ENCODE measurements at regions not wholly inside any gene's neighbourhood (a gene's known extent, or its start where the extent isn't known, plus 50 kb on each side); places are given as distances from the start of the nearest gene placed in this dataset.

- DNase-seq (no peak), ATAC-seq (no peak)
- Mint-ChIP-seq H3K27me3 (peaks cover 13% of the 10 kb centered on the region), H3K36me3 (ENCODE audit: low read depth) (peaks cover 4% of the 10 kb centered on the region), H3K27ac (no peak overlapping the region), H3K4me1 (no peaks in the 10 kb centered on the region), H3K4me3 (no peak overlapping the region)
- H3K9me3 ChIP-seq (ENCODE audit: control insufficient read depth, low read length, poor library complexity, severe bottlenecking): no peaks in the 10 kb centered on the region
Observed at GRCh38 chr10:44083719-44084400, 301.0 kb downstream of the CXCL12 start.

DNA sequence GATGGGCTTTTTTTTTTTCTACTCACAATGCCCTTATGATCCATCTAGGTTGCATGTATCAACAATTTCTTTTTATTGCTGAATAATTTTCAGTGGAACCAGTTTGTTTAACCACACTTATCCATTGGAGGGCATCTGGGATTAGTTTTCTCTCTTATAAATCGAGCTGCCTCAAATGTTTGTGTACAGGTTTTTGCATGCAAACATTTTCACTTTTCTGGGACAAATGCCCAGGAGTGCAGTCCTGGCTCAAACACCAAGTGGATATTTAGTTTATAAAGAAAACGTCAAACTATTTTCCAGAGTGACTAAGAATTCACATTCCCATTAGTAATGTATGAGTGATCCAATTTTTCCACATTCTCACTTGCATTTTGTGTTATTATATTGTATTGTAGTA is 313.4 kb downstream of the CXCL12 start:
- H3K9me3 ChIP-seq (ENCODE audit: control insufficient read depth, low read length, poor library complexity, severe bottlenecking): no peaks in the 10 kb centered on the region
- Mint-ChIP-seq H3K4me3 (no peak overlapping the region), H3K36me3 (ENCODE audit: low read depth) (no peaks in the 10 kb centered on the region), H3K4me1 (peaks cover 6% of the 10 kb centered on the region), H3K27ac (no peak overlapping the region), H3K27me3 (peaks cover 10% of the 10 kb centered on the region)
- DNase-seq (no peak), ATAC-seq (no peak)

GRCh38 chr10:44070282-44070681 is 314.6 kb downstream of the CXCL12 start:
- Mint-ChIP-seq H3K4me1 (peaks cover 6% of the 10 kb centered on the region), H3K36me3 (ENCODE audit: low read depth) (no peaks in the 10 kb centered on the region), H3K27me3 (peaks cover 10% of the 10 kb centered on the region), H3K4me3 (no peak overlapping the region), H3K27ac (no peak overlapping the region)
- no peaks in the 10 kb centered on the region for H3K9me3 ChIP-seq (ENCODE audit: control insufficient read depth, low read length, poor library complexity, severe bottlenecking)
- DNase-seq (no peak), ATAC-seq (no peak)

DNA sequence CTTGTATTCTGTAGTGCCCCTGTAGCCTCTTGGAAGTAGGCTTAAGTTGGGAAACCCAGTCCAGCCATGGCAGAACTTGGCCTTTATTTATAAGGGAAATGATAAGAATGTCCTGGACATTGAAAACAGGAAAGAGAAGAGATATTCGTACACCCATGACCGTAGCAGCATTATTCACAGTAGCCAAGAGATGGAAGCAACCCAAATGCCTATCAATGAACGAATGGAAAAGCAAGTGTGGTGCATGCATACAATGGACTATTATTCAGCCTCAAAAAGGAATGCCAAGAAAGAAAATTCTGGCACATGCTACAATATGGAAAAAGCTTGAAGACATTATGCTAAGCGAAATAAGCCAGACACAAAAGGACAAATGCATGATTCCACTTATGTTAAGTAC is 315.3 kb downstream of the CXCL12 start:
- no peaks in the 10 kb centered on the region for H3K36me3 Mint-ChIP-seq (ENCODE audit: low read depth)
- no peaks in the 10 kb centered on the region for H3K9me3 ChIP-seq (ENCODE audit: control insufficient read depth, low read length, poor library complexity, severe bottlenecking)
- DNase-seq (no peak), ATAC-seq (no peak)
- H3K27me3 Mint-ChIP-seq: peaks cover 10% of the 10 kb centered on the region
- no peak overlapping the region for H3K27ac Mint-ChIP-seq
- peaks cover 6% of the 10 kb centered on the region for H3K4me1 Mint-ChIP-seq
- H3K4me3 Mint-ChIP-seq: no peak overlapping the region

GRCh38 chr10:44068716-44069482 is 316.0 kb downstream of the CXCL12 start:
- no peak overlapping the region for H3K4me3 Mint-ChIP-seq
- ATAC-seq (no peak), DNase-seq (no peak)
- H3K27ac Mint-ChIP-seq: no peak overlapping the region
- H3K27me3 Mint-ChIP-seq: peaks cover 10% of the 10 kb centered on the region
- H3K9me3 ChIP-seq (ENCODE audit: control insufficient read depth, low read length, poor library complexity, severe bottlenecking): no peaks in the 10 kb centered on the region
- H3K36me3 Mint-ChIP-seq (ENCODE audit: low read depth): no peaks in the 10 kb centered on the region
- H3K4me1 Mint-ChIP-seq: peaks cover 6% of the 10 kb centered on the region

DNA sequence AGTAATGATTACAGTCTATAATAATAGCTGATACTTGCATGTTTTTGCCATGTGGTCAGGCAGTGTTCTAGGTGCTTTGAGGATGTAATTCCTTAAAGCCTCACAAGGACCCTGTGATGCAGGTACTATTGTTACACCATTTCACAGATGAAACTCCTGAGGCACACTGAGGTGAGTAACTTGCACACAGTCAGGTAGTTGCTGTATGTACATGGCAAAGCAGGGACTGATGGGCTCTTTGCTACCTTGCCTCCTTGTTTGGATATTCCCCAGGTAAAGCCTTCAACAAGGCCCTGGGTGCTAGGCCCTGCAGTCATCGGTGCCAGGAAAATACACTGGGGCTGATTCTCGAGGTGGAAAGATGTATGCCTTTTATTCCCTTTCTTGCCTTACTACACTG is 317.5 kb downstream of the CXCL12 start:
- no peak for DNase-seq
- H3K36me3 Mint-ChIP-seq (ENCODE audit: low read depth): no peaks in the 10 kb centered on the region
- H3K4me3 Mint-ChIP-seq: no peak overlapping the region
- H3K27me3 Mint-ChIP-seq: peaks cover 10% of the 10 kb centered on the region
- ATAC-seq: no peak
- H3K27ac Mint-ChIP-seq: no peak overlapping the region
- peaks cover 6% of the 10 kb centered on the region for H3K4me1 Mint-ChIP-seq
- H3K9me3 ChIP-seq (ENCODE audit: control insufficient read depth, low read length, poor library complexity, severe bottlenecking): no peaks in the 10 kb centered on the region

DNA sequence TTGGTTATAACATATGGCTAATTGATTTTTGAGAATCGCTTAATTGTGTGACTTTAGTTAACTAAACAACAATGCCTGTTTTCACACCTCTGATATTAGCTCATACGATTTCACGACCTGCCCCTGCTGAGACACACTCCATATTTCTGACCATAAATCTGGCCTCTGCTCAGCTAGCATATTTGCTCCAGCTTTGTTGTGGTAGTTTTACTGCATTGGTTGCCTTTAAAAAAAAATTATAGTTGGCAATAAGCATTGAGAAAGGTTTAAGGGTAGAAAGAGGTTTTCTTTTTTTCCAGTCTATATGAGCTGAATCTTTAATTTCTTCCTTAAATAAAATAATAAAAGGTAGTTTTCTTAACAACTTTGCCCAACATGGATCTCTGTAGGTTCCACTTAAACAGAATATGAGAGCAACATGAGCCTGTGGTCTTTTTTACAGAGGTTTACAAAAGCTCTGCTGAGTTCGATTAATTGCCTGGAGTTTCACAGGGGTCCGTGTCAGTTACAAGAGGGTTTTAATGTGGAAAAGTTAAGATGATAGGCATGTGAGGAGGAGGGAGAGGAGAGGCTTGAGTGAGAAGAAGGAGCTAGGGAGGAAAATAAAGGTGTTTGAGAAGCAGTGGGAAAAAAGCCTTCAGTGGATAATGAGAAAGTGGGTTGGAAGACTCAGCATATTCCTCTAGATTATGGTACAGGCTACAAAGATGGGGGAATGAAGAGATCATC is 318.2 kb downstream of the CXCL12 start:
- peaks cover 6% of the 10 kb centered on the region for H3K4me1 Mint-ChIP-seq

DNA sequence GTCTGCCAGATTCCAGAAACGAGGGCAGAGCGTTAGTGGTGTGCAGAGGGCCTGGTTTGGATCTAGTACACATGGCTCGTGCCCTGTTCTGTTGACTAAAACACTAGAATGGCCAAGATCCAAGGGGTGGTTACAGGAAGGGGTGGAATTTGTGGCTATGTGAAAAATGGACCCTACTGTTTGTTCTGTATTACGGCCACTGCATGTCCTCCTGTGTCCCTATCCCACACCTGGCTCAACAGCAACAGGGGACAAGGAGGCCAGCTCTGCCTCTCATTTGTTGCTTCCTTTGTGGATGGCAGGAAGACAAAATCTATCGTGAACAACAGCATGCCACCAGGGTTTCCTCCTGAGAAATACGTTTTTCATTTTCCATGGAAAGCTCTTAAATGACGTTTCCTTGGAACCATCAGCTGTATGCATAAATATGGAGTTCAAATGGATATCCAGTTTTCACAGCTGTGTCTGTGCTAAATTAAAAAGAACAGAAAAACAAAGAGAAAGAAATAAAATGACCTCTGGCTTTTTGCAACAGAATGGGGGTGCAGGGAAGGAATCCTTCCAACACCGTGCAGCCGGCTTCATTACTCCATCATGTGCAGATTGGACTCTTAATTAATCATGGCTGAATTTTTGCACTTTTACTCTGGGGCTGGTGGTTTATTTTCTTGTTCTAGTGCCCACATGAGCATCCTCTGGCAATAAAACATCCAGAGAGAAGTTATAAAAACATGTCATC is 318.9 kb downstream of the CXCL12 start:
- Mint-ChIP-seq H3K36me3 (ENCODE audit: low read depth) (no peaks in the 10 kb centered on the region), H3K4me3 (no peak overlapping the region), H3K27ac (no peak overlapping the region), H3K27me3 (peaks cover 8% of the 10 kb centered on the region), H3K4me1 (peaks cover 6% of the 10 kb centered on the region)
- H3K9me3 ChIP-seq (ENCODE audit: control insufficient read depth, low read length, poor library complexity, severe bottlenecking): no peaks in the 10 kb centered on the region
- no peak for DNase-seq
- ATAC-seq: no peak

More for the DNA sequence above, 318.2 kb downstream of the CXCL12 start:
- DNase-seq: no peak
- no peak for ATAC-seq
- Mint-ChIP-seq H3K4me3 (no peak overlapping the region), H3K36me3 (ENCODE audit: low read depth) (no peaks in the 10 kb centered on the region), H3K27ac (no peak overlapping the region), H3K27me3 (peaks cover 8% of the 10 kb centered on the region)
- H3K9me3 ChIP-seq (ENCODE audit: control insufficient read depth, low read length, poor library complexity, severe bottlenecking): no peaks in the 10 kb centered on the region

GRCh38 chr10:44064987-44065787 is 319.7 kb downstream of the CXCL12 start:
- no peak for ATAC-seq
- Mint-ChIP-seq H3K4me3 (no peak overlapping the region), H3K27ac (no peak overlapping the region), H3K36me3 (ENCODE audit: low read depth) (no peaks in the 10 kb centered on the region), H3K4me1 (peaks cover 6% of the 10 kb centered on the region), H3K27me3 (peaks cover 8% of the 10 kb centered on the region)
- DNase-seq: no peak
- H3K9me3 ChIP-seq (ENCODE audit: control insufficient read depth, low read length, poor library complexity, severe bottlenecking): no peaks in the 10 kb centered on the region

- Mint-ChIP-seq H3K36me3 (ENCODE audit: low read depth) (no peaks in the 10 kb centered on the region), H3K27me3 (peaks cover 10% of the 10 kb centered on the region), H3K4me1 (no peaks in the 10 kb centered on the region), H3K27ac (no peak overlapping the region), H3K4me3 (no peak overlapping the region)
- no peaks in the 10 kb centered on the region for H3K9me3 ChIP-seq (ENCODE audit: control insufficient read depth, low read length, poor library complexity, severe bottlenecking)
- ATAC-seq (no peak), DNase-seq (no peak)
Observed at GRCh38 chr10:44064317-44064716, 320.6 kb downstream of the CXCL12 start.

GRCh38 chr10:44063686-44064085 is 321.2 kb downstream of the CXCL12 start:
- no peak for ATAC-seq
- no peaks in the 10 kb centered on the region for H3K4me1 Mint-ChIP-seq
- no peak overlapping the region for H3K4me3 Mint-ChIP-seq
- peaks cover 16% of the 10 kb centered on the region for H3K27me3 Mint-ChIP-seq
- H3K36me3 Mint-ChIP-seq (ENCODE audit: low read depth): no peaks in the 10 kb centered on the region
- no peaks in the 10 kb centered on the region for H3K9me3 ChIP-seq (ENCODE audit: control insufficient read depth, low read length, poor library complexity, severe bottlenecking)
- no peak overlapping the region for H3K27ac Mint-ChIP-seq
- no peak for DNase-seq

DNA sequence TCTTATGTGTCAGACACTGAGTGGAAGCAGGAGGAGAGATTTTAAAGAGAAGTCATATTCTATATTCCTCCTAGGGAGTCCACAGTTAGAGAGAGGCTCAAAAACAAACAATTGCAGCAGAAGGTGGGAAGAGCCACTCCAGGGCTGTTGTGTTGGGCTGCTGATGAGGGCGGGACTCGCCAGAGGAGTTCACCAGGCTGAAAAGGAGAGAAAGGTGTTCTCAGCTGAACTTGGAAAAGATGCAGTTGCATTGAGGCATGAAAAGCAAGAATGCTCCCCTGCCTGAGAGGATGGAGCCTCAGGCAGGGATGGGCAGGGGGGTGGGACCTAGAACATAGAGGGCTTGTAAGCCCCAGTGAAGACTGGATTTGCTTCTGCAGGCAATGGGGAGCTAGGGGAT is 324.2 kb downstream of the CXCL12 start:
- ATAC-seq: no peak
- Mint-ChIP-seq H3K4me1 (no peaks in the 10 kb centered on the region), H3K27me3 (peaks cover 46% of the 10 kb centered on the region), H3K4me3 (no peak overlapping the region), H3K27ac (no peak overlapping the region), H3K36me3 (ENCODE audit: low read depth) (no peaks in the 10 kb centered on the region)
- DNase-seq: no peak
- no peaks in the 10 kb centered on the region for H3K9me3 ChIP-seq (ENCODE audit: control insufficient read depth, low read length, poor library complexity, severe bottlenecking)

Measured in T-helper 17 cell (primary cell).